GM13977 (cell line): ENCODE measurements at regions not wholly inside any gene's neighbourhood (a gene's known extent, or its start where the extent isn't known, plus 50 kb on each side); places are given as distances from the start of the nearest gene placed in this dataset.

Experiments
- DNase-seq: peaks from one replicate; pipeline ENCODE4 v3.0.0; 2012; ENCODE audit warnings: low spot score
- in situ Hi-C: fragments of 300-500 bp; cut with MboI; formaldehyde crosslinking; loops from one replicate; pipeline ENCODE4 v1.12.0; 2022; ENCODE audit warnings: low sequenced_read_pairs, low pct_unique_long_range_greater_than_20kb, mixed read lengths, inconsistent platforms; ENCODE audit not compliant: unreplicated experiment
- TF ChIP-seq, protein P1 (sequence below): IDR thresholded peaks from 2 replicates; pipeline ENCODE4 v1.5.1; 2012; ENCODE audit warnings: mild to moderate bottlenecking, control low read depth; ENCODE audit not compliant: insufficient read depth; ENCODE audit errors: extremely low read depth, missing control alignments

- TF ChIP-seq, protein P1, sequence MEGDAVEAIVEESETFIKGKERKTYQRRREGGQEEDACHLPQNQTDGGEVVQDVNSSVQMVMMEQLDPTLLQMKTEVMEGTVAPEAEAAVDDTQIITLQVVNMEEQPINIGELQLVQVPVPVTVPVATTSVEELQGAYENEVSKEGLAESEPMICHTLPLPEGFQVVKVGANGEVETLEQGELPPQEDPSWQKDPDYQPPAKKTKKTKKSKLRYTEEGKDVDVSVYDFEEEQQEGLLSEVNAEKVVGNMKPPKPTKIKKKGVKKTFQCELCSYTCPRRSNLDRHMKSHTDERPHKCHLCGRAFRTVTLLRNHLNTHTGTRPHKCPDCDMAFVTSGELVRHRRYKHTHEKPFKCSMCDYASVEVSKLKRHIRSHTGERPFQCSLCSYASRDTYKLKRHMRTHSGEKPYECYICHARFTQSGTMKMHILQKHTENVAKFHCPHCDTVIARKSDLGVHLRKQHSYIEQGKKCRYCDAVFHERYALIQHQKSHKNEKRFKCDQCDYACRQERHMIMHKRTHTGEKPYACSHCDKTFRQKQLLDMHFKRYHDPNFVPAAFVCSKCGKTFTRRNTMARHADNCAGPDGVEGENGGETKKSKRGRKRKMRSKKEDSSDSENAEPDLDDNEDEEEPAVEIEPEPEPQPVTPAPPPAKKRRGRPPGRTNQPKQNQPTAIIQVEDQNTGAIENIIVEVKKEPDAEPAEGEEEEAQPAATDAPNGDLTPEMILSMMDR = no peak
- DNase-seq = no peak
- in situ Hi-C loops = no loop called here
Measured at GRCh38 chr3:70754314-70754713, 441.9 kb upstream of the MDFIC2 start.

- in situ Hi-C loops = no loop called here
- TF ChIP-seq, protein P1 = no peak
- no peak for DNase-seq
Measured at GRCh38 chr3:70753572-70753971, 441.1 kb upstream of the MDFIC2 start.

- DNase-seq = no peak
- in situ Hi-C loops = no loop called here
- TF ChIP-seq, protein P1 = no peak
Measured at GRCh38 chr3:70752051-70752450, 439.6 kb upstream of the MDFIC2 start.

DNA sequence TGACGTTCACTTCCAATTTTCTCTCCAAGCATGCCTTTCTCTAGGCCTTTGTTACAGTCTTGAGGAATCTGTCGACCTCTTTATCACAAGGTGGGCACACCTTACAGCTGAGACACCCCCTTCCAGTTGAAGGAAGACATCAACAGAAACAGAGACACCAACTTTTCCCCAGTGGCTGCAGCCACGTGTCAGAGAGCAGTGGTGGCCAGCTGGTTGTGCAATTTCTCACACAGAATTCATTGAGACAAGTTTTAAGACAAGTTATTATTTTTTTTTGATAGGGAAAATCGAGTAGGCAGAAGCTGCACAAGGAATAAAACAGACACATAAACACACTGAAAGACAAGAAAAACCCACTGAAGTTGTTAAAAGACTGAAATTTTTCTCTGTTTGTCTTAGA is 436.7 kb upstream of the MDFIC2 start:
- in situ Hi-C loops = no loop called here
- DNase-seq = no peak
- TF ChIP-seq, protein P1 = no peak

GRCh38 chr3:70748593-70748992 is 436.2 kb upstream of the MDFIC2 start:
- TF ChIP-seq, protein P1 = no peak
- in situ Hi-C loops = no loop called here
- DNase-seq = no peak

DNA sequence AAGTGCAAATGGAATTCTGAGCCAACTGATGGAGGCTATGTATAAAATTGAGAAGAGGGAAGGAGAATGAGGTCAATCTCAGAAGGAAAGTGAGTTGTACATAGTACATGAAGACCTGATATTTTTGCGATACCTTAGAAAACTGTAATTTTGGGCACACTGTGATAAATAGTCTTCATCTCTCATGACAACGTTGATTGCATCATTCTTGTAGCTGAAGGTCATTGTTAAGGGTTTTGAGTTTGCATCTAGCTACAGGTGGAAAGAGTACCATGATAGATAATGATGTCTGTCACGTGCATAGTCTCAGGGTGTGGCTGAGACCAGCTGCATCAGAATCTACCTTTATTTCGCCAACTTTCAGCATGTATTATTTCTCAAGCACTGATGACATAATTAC is 435.4 kb upstream of the MDFIC2 start:
- no peak for DNase-seq
- TF ChIP-seq, protein P1 = no peak
- in situ Hi-C loops = no loop called here

DNA sequence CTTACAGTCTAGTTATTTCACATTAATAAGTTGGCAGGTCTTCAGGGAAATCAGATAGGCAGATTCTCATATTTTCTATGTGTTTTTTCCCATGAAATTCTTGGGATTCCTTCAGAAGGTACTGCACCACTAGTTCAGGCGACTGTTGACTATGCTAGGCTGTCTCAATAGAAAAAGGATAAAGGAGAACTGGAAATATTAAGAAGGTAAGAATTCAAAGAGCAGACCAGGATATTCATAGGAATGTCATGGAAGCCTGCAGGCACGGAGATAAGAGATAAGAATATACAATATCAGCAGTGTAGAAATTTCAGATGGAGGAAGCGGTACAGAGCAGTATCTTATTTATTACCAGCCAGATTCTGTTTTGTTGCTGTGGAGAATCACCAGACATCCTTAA is 432.1 kb upstream of the MDFIC2 start:
- TF ChIP-seq, protein P1 = no peak
- in situ Hi-C loops = no loop called here
- no peak for DNase-seq
